Upper lobe of left lung (tissue), 4 donors: ENCODE measurements at regions not wholly inside any gene's neighbourhood (a gene's known extent, or its start where the extent isn't known, plus 50 kb on each side); places are given as distances from the start of the nearest gene placed in this dataset.

ENCODE experiments used
- EP300 ChIP-seq, 4 donors: sonication (generic); formaldehyde crosslinking; IDR thresholded peaks; one replicate each; pipeline ENCODE4 v1.5.1; 2017; ENCODE audit warnings: antibody characterized with exemption in 4 of 4, control low read depth in 2 of 4
- POLR2A ChIP-seq, 4 donors: fragments of 450-650 bp; IDR thresholded peaks; one replicate each; pipeline ENCODE4 v1.5.1; 2016 to 2017; ENCODE audit warnings: antibody characterized with exemption in 4 of 4, mild to moderate bottlenecking in 2 of 4
- TF ChIP-seq, protein P1 (sequence below), 6 experiments: fragments of 450-650 bp in 4 of 6; fragments of 200-600 bp in 2 of 6; sonication (generic) in 2 of 6; IDR thresholded peaks; one replicate each; pipeline ENCODE4 v1.5.1; 2016 to 2019; ENCODE audit warnings: antibody characterized with exemption in 6 of 6

DNA sequence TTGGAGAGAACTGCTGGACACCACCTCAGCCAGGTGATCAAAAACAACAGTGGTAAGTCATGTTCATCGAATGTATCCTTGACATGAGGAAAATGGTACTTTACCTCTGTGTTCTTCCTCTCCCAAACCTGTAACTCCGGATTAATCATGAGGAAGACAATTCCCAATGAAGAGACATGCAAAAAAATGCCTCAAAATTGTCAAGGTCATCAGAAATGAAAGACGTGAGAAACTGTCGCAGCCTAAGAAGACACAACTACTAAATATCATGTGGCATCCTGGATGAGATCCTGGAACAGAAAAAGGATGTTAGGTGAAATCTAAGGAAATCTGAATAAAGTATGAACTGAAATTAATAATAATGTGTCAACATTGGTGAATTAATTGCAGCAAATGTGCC, 178.4 kb downstream of the LACC1 start:
- TF ChIP-seq, protein P1, sequence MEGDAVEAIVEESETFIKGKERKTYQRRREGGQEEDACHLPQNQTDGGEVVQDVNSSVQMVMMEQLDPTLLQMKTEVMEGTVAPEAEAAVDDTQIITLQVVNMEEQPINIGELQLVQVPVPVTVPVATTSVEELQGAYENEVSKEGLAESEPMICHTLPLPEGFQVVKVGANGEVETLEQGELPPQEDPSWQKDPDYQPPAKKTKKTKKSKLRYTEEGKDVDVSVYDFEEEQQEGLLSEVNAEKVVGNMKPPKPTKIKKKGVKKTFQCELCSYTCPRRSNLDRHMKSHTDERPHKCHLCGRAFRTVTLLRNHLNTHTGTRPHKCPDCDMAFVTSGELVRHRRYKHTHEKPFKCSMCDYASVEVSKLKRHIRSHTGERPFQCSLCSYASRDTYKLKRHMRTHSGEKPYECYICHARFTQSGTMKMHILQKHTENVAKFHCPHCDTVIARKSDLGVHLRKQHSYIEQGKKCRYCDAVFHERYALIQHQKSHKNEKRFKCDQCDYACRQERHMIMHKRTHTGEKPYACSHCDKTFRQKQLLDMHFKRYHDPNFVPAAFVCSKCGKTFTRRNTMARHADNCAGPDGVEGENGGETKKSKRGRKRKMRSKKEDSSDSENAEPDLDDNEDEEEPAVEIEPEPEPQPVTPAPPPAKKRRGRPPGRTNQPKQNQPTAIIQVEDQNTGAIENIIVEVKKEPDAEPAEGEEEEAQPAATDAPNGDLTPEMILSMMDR (IDR thresholded peaks at IDR 0.05) = no peak
- TF ChIP-seq POLR2A (IDR thresholded peaks at IDR 0.05) = no peak
- TF ChIP-seq EP300 (IDR thresholded peaks at IDR 0.05) = no peak
